ENCODE measurements at regions not wholly inside any gene's neighbourhood (a gene's known extent, or its start where the extent isn't known, plus 50 kb on each side); places are given as distances from the start of the nearest gene placed in this dataset.

- DNase-seq (ENCODE audit: low spot score) (no peak), FAIRE-seq (no peak)
These were observed 1429.3 kb downstream of the BRD1 start for GRCh38 chr22:48398181-48398905.

- no peak for FAIRE-seq
These were observed 1430.0 kb downstream of the BRD1 start for GRCh38 chr22:48397531-48398180.

GRCh38 chr22:48396785-48397530 is 1430.7 kb downstream of the BRD1 start:
- FAIRE-seq: no peak
- no peak for DNase-seq (ENCODE audit: low spot score)

More at GRCh38 chr22:48397531-48398180, 1430.0 kb downstream of the BRD1 start:
- no peak for DNase-seq (ENCODE audit: low spot score)

GRCh38 chr22:48396091-48396784 is 1431.4 kb downstream of the BRD1 start:
- FAIRE-seq (no peak), DNase-seq (ENCODE audit: low spot score) (no peak)

GRCh38 chr22:48395201-48395600 is 1432.5 kb downstream of the BRD1 start:
- no peak for DNase-seq (ENCODE audit: low spot score)
- FAIRE-seq: no peak

GRCh38 chr22:48394787-48395186 is 1432.9 kb downstream of the BRD1 start:
- DNase-seq (ENCODE audit: low spot score) (no peak), FAIRE-seq (no peak)

- FAIRE-seq: no peak
- no peak for DNase-seq (ENCODE audit: low spot score)
These were observed 1433.8 kb downstream of the BRD1 start for GRCh38 chr22:48393885-48394284.

- FAIRE-seq: no peak
- DNase-seq (ENCODE audit: low spot score): no peak
These were observed 1434.7 kb downstream of the BRD1 start for GRCh38 chr22:48393041-48393370.

- DNase-seq (ENCODE audit: low spot score) (no peak), FAIRE-seq (no peak)
These were observed 1435.9 kb downstream of the BRD1 start for GRCh38 chr22:48391820-48392219.

GRCh38 chr22:48391171-48391711 is 1436.4 kb downstream of the BRD1 start:
- DNase-seq (ENCODE audit: low spot score): no peak
- FAIRE-seq: no peak

GRCh38 chr22:48389916-48390315 is 1437.8 kb downstream of the BRD1 start:
- DNase-seq (ENCODE audit: low spot score) (no peak), FAIRE-seq (no peak)

GRCh38 chr22:48382197-48382596 is 1445.5 kb downstream of the BRD1 start:
- FAIRE-seq (no peak), DNase-seq (ENCODE audit: low spot score) (no peak)

GRCh38 chr22:48380016-48380665 is 1447.5 kb downstream of the BRD1 start:
- no peak for FAIRE-seq

GRCh38 chr22:48379371-48379770 is 1448.3 kb downstream of the BRD1 start:
- no peak for FAIRE-seq
- no peak for DNase-seq (ENCODE audit: low spot score)

More at GRCh38 chr22:48380016-48380665, 1447.5 kb downstream of the BRD1 start:
- no peak for DNase-seq (ENCODE audit: low spot score)

- FAIRE-seq (no peak), DNase-seq (ENCODE audit: low spot score) (no peak)
These were observed 1449.0 kb downstream of the BRD1 start for GRCh38 chr22:48378673-48379072.

- no peak for FAIRE-seq
- no peak for DNase-seq (ENCODE audit: low spot score)
These were observed 1450.5 kb downstream of the BRD1 start for GRCh38 chr22:48376936-48377712.

GRCh38 chr22:48376428-48376827 is 1451.2 kb downstream of the BRD1 start:
- no peak for FAIRE-seq
- no peak for DNase-seq (ENCODE audit: low spot score)

- no peak for DNase-seq (ENCODE audit: low spot score)
- no peak for FAIRE-seq
These were observed 1454.0 kb downstream of the BRD1 start for GRCh38 chr22:48373626-48374173.

- DNase-seq (ENCODE audit: low spot score) (no peak), FAIRE-seq (no peak)
These were observed 1455.3 kb downstream of the BRD1 start for GRCh38 chr22:48372390-48372789.

GRCh38 chr22:48371391-48371790 is 1456.3 kb downstream of the BRD1 start:
- DNase-seq (ENCODE audit: low spot score): no peak
- no peak for FAIRE-seq

Measured in RCC 7860 (cell line).